LNCAP (cell line): ENCODE measurements at regions not wholly inside any gene's neighbourhood (a gene's known extent, or its start where the extent isn't known, plus 50 kb on each side); places are given as distances from the start of the nearest gene placed in this dataset.

Experiments used
- CTCF ChIP-seq: fragments of 450-650 bp; IDR thresholded peaks from 2 replicates; pipeline ENCODE4 v1.5.1; 2017; ENCODE audit warnings: mild to moderate bottlenecking

DNA sequence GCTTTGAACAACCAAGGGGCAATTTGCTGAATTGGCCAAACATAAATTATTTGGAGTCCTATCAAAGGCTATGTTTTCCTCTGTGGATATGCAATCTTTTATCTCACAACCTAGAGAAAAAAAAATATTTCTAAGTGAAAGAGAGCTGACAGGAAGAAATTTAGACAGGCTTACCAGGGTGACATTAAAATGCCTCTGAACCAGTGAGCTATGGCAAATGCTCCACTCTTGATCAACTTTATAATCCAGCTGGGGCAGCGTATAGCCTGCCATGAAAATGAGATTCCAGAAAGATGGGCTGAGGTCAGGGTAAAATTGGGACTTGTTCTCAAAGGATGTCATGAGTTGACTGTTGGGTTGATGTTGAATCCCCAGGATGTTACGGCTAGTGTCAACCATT, 399.3 kb upstream of the TRPC7 start:
- no peak for TF ChIP-seq CTCF

DNA sequence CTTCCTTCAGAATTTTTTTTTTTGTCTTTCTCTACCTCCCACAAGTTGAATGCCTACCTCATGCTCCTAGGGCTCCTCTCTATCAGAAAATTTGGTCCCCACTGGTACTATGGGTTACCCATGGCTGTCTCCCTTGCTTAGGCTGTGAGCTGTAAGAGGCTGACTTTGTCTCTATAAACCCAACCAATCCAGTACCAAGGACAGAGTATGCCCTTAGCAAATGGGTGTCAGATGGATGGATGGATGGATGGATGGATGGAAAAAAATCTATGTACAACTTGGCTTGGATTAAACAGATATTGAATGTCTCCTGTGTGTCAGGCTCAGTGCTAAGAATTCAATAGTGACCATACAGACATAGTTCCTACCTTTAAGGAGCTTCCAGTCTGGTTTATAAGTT, 398.2 kb upstream of the TRPC7 start:
- no peak for TF ChIP-seq CTCF

GRCh38 chr5:136754216-136754615, 388.9 kb upstream of the TRPC7 start:
- TF ChIP-seq CTCF, result no peak

DNA sequence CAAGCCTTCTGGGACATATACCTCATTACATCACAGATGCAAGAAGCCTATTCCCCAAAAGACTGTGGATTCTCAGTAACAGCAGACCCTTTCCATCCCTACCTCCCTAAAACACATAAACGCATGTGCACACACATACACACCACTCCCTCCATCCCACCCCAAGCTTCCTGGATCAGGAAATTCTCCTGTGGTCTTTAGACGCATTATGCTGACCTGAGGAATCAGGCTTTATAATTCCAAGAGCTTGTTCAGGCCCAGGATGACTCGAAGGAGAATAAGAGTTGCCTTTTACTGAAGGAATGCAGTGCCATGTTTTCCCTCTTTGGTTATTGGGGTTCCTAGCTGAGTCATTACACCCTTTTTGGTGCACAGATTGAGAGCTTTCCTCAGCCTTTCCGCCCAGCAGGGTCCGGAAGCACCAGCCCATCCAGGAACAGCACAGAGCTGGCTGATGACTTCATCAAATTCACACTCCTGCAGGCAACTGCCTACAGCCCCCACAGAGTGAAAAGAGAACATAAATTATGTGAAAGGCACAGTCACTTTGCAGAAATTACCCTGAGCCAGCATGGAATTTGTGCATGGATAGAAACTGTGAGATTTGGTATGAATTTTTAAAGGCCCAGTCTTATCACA, 385.0 kb upstream of the TRPC7 start:
- TF ChIP-seq CTCF, result no peak

DNA sequence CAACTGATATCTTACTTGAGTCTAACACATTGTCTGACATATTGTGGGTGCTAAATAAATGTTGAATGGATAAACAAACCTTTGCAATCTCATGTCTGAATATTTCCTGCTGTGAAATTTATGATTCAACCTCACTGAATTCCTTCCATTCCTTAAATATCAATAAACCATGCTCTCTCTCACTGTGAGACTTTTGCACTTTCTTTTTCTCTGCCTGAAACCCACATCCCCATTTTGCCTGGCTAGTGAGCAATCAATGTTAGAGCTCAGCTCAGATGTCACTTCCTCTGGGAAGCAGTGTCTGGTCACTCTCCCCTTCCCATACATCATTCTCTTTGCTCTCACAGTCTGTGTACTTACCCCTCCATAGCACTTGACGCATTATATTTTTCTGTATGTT, 383.7 kb upstream of the TRPC7 start:
- no peak for TF ChIP-seq CTCF

- TF ChIP-seq CTCF, result no peak
These were observed 377.7 kb upstream of the TRPC7 start for GRCh38 chr5:136743052-136743451.

DNA sequence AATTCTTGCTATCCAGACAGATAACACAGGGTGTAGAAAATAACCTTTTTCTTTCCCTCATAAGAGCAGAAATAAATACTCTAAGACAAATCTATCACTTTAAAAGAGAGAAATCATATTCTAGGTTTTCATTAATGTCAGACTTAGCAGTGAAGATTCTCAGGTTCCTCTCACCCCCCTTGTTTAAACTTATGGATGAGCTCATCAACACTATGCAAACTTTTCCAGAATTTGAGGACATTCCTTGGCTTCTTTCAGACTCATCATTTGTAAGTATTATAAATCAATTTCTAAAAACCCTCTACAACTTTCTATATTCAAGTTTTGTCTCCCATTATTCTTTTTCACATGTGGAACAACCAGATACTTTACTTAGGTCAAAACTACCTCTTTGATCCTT, 374.9 kb upstream of the TRPC7 start:
- no peak for TF ChIP-seq CTCF

DNA sequence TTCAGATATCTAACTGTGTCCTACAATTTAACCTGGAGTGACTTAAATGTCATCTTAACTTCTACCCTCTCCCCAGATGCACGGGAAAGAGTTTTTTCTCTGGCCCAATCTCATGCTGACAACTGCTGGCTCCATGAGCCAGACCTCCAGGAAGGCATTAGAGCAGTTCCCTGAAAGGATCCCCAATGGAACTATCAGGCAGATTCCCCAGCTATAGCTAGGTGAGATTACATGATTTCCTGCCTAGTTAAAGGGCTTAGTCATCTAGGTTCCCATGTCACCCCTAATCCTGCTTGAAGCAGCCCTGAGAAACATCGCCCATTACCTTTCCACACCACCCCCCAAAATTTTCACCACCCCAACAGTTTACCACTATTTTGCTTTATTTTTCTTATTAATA, 373.5 kb upstream of the TRPC7 start:
- no peak for TF ChIP-seq CTCF
